ENCODE measurements at regions not wholly inside any gene's neighbourhood (a gene's known extent, or its start where the extent isn't known, plus 50 kb on each side); places are given as distances from the start of the nearest gene placed in this dataset.

DNA sequence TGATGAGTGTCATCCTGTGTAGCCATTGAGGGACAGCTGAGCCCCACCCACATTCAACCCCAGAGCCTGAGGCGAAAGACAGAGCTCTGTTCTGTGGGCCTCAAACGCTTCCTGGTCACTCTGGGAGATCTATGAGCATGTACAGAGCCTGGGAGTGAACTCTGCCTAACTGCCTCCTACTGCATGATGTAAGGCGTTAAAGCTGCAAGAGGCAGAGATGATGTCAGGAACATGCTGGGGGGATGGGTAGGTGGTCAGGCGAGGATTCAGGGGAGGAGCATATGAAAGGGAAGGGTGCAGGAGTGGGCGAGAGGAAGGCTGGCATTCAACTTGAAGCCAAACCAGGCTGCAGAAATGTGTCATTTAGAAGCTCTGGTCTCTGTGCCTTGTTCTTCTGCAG is 181.0 kb downstream of the TFCP2L1 start:
- Mint-ChIP-seq H3K27ac (ENCODE audit: unreplicated experiment) (no peak overlapping the region), H3K36me3 (ENCODE audit: unreplicated experiment) (no peaks in the 10 kb centered on the region), H3K9me3 (ENCODE audit: unreplicated experiment) (peaks cover 4% of the 10 kb centered on the region), H3K27me3 (ENCODE audit: unreplicated experiment) (peaks cover 7% of the 10 kb centered on the region), H3K4me1 (ENCODE audit: low read depth, unreplicated experiment) (peaks cover 19% of the 10 kb centered on the region), H3K4me3 (ENCODE audit: unreplicated experiment) (no peak overlapping the region)
- DNase-seq, result no peak
- TF ChIP-seq, protein P1, sequence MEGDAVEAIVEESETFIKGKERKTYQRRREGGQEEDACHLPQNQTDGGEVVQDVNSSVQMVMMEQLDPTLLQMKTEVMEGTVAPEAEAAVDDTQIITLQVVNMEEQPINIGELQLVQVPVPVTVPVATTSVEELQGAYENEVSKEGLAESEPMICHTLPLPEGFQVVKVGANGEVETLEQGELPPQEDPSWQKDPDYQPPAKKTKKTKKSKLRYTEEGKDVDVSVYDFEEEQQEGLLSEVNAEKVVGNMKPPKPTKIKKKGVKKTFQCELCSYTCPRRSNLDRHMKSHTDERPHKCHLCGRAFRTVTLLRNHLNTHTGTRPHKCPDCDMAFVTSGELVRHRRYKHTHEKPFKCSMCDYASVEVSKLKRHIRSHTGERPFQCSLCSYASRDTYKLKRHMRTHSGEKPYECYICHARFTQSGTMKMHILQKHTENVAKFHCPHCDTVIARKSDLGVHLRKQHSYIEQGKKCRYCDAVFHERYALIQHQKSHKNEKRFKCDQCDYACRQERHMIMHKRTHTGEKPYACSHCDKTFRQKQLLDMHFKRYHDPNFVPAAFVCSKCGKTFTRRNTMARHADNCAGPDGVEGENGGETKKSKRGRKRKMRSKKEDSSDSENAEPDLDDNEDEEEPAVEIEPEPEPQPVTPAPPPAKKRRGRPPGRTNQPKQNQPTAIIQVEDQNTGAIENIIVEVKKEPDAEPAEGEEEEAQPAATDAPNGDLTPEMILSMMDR (IDR thresholded peaks at IDR 0.05; ENCODE audit: partially characterized antibody, unreplicated experiment), result no peak

DNA sequence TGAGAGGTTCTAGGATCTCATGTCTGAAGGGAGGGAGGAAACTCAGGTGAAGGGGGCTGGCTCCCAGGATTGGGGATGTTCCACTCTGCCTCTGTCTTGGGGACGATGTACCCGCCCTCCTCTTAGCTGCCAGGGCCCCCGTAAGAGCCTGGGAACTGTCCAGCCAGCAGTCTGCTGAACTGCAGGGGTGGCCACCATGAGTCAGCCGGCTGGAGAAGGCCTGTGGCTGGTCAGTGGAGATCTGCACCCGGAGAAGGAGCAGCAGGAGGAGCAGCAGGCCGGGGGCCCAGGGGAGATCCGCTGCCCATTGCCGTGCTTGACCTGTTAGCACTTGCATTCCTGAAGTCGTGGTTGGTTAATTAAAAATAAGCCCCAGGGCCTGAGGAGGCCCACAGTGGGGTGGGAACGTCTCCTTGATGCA is 180.3 kb downstream of the TFCP2L1 start:
- H3K9me3 Mint-ChIP-seq (ENCODE audit: unreplicated experiment), result peaks cover 4% of the 10 kb centered on the region
- no peak overlapping the region for H3K27ac Mint-ChIP-seq (ENCODE audit: unreplicated experiment)
- peaks cover 19% of the 10 kb centered on the region for H3K4me1 Mint-ChIP-seq (ENCODE audit: low read depth, unreplicated experiment)
- TF ChIP-seq, protein P1 (IDR thresholded peaks at IDR 0.05; ENCODE audit: partially characterized antibody, unreplicated experiment), result no peak
- no peak overlapping the region for H3K4me3 Mint-ChIP-seq (ENCODE audit: unreplicated experiment)
- H3K27me3 Mint-ChIP-seq (ENCODE audit: unreplicated experiment), result peaks cover 7% of the 10 kb centered on the region
- no peak for DNase-seq
- no peaks in the 10 kb centered on the region for H3K36me3 Mint-ChIP-seq (ENCODE audit: unreplicated experiment)

DNA sequence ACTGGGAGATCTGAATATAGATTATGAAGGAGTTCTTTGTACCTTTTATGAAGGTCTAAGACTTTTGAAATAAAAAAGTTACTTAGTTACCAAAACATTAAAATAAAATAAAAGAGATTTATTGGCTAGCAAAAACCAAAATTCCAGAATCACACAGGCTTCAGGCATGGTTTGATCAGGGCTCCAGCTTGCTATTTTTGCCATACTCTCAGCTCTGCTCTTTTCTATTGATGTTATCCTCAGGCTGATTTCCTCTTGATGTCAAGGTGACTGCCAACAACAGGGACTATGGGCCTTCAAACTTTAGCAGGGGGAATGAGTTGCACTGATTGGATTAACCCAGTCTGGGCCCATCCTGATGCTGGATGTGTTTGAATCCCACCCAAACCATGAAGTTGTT is 174.1 kb downstream of the TFCP2L1 start:
- Mint-ChIP-seq H3K4me3 (ENCODE audit: unreplicated experiment) (no peak overlapping the region), H3K36me3 (ENCODE audit: unreplicated experiment) (peaks cover 20% of the 10 kb centered on the region), H3K27me3 (ENCODE audit: unreplicated experiment) (peaks cover 5% of the 10 kb centered on the region), H3K9me3 (ENCODE audit: unreplicated experiment) (peaks cover 5% of the 10 kb centered on the region), H3K4me1 (ENCODE audit: low read depth, unreplicated experiment) (no peaks in the 10 kb centered on the region), H3K27ac (ENCODE audit: unreplicated experiment) (no peak overlapping the region)
- TF ChIP-seq, protein P1 (IDR thresholded peaks at IDR 0.05; ENCODE audit: partially characterized antibody, unreplicated experiment), result no peak
- DNase-seq, result no peak

DNA sequence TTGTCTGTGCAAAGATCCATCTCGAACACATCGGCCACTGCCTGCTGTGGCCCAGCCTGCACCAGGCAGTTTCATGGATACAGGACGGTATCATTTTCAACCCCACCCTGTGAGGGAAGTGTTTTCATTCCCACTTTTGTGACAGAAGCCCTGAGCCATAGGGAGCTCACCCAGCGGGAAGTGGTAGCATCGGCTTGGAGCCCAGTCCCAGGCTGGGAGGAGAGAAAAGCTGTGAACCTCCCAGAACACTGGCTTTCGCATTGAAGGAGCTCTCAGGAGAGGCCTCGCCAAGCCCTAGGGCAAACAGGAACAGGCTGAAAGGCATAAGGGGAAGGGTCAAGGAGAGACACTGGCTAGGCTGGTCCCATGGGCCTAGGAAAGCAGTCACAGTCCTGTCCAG is 166.1 kb downstream of the TFCP2L1 start:
- no peak for DNase-seq
- no peak overlapping the region for H3K4me3 Mint-ChIP-seq (ENCODE audit: unreplicated experiment)
- no peaks in the 10 kb centered on the region for H3K4me1 Mint-ChIP-seq (ENCODE audit: low read depth, unreplicated experiment)
- TF ChIP-seq, protein P1 (IDR thresholded peaks at IDR 0.05; ENCODE audit: partially characterized antibody, unreplicated experiment), result no peak
- peak overlapping the region; percentile 22 for H3K27ac Mint-ChIP-seq (ENCODE audit: unreplicated experiment)
- no peaks in the 10 kb centered on the region for H3K9me3 Mint-ChIP-seq (ENCODE audit: unreplicated experiment)
- H3K27me3 Mint-ChIP-seq (ENCODE audit: unreplicated experiment), result peaks cover 3% of the 10 kb centered on the region
- H3K36me3 Mint-ChIP-seq (ENCODE audit: unreplicated experiment), result no peaks in the 10 kb centered on the region

DNA sequence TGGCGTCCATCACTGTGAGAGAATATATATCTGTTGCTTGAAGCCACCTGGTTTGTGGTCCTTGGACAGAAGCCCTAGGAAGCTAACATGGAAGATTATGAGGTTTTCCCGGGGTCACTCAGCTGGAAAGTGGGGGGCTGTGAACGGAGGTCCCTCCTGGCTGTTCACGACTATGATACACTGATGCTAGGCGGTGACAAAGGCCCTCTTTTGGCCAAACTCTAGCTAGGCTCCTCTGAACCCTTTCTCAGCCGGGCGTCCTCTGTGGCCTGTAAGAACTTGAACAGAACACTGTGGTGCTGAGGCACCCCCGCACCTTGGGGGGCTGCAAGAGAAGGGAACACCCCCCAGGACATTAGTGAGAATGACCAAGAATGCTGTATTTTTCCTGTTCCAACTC is 164.6 kb downstream of the TFCP2L1 start:
- no peaks in the 10 kb centered on the region for H3K4me1 Mint-ChIP-seq (ENCODE audit: low read depth, unreplicated experiment)
- no peak overlapping the region for H3K27ac Mint-ChIP-seq (ENCODE audit: unreplicated experiment)
- no peaks in the 10 kb centered on the region for H3K9me3 Mint-ChIP-seq (ENCODE audit: unreplicated experiment)
- no peak for DNase-seq
- TF ChIP-seq, protein P1 (IDR thresholded peaks at IDR 0.05; ENCODE audit: partially characterized antibody, unreplicated experiment), result no peak
- H3K27me3 Mint-ChIP-seq (ENCODE audit: unreplicated experiment), result peaks cover 3% of the 10 kb centered on the region
- no peak overlapping the region for H3K4me3 Mint-ChIP-seq (ENCODE audit: unreplicated experiment)
- H3K36me3 Mint-ChIP-seq (ENCODE audit: unreplicated experiment), result no peaks in the 10 kb centered on the region
